Thyroid gland (tissue), 4 donors: ENCODE measurements at regions not wholly inside any gene's neighbourhood (a gene's known extent, or its start where the extent isn't known, plus 50 kb on each side); places are given as distances from the start of the nearest gene placed in this dataset.

Source experiments
- DNase-seq, 2 donors: peaks; one replicate each; pipeline ENCODE4 v3.0.0-alpha.2; 2019
- H3K27ac ChIP-seq, 3 donors: fragments of 200-600 bp; sonication (generic); 1 replicate in 2 of 3; 2 replicates in 1 of 3; pipeline ENCODE4 v1.5.1; 2016 to 2019; ENCODE audit warnings: mild to moderate bottlenecking in 1 of 3, moderate library complexity in 1 of 3
- H3K27me3 ChIP-seq: fragments of 200-600 bp; sonication (generic); one replicate; pipeline ENCODE4 v1.5.1; 2019
- H3K36me3 ChIP-seq, 2 donors: fragments of 200-600 bp; sonication (generic); one replicate each; pipeline ENCODE4 v1.5.1; 2016 to 2019
- H3K4me1 ChIP-seq, 2 donors: fragments of 200-600 bp; sonication (generic); one replicate each; pipeline ENCODE4 v1.5.1; 2017 to 2019
- H3K4me3 ChIP-seq, 3 donors: fragments of 200-600 bp; sonication (generic); replicated peaks in 1 of 3; 1 replicate in 2 of 3; 2 replicates in 1 of 3; pipeline ENCODE4 v1.5.1; 2016; ENCODE audit warnings: mild to moderate bottlenecking in 1 of 3
- H3K9me3 ChIP-seq: fragments of 200-600 bp; sonication (generic); one replicate; pipeline ENCODE4 v1.5.1; 2017
- CTCF ChIP-seq, 6 experiments: fragments of 200-600 bp in 3 of 6; fragments of 450-650 bp in 3 of 6; sonication (generic) in 3 of 6; IDR thresholded peaks; one replicate each; pipeline ENCODE4 v1.5.1; 2016 to 2019; ENCODE audit warnings: antibody characterized with exemption in 6 of 6, mild to moderate bottlenecking in 2 of 6, inconsistent platforms in 1 of 6, moderate library complexity in 1 of 6
- POLR2A ChIP-seq, 2 donors: fragments of 450-650 bp; IDR thresholded peaks; one replicate each; pipeline ENCODE4 v1.6.1; 2017; ENCODE audit warnings: antibody characterized with exemption in 2 of 2, mild to moderate bottlenecking in 2 of 2, moderate library complexity in 1 of 2
- WGBS, 2 donors: methylation state at CpG; one replicate each; pipeline ENCODE4 v1.1.5; 2017; 5-methylcytosine and 5-hydroxymethylcytosine counted together
- intact Hi-C: fragments of 100-400 bp; cut with DNase I; formaldehyde crosslinking; loops from one replicate; pipeline ENCODE4 v1.15.1; 2023

- H3K9me3 ChIP-seq, result no peaks in the 10 kb centered on the region
- no peak for DNase-seq
- intact Hi-C loops, result no loop called here
- H3K27me3 ChIP-seq, result no peaks in the 10 kb centered on the region
- TF ChIP-seq POLR2A (IDR thresholded peaks at IDR 0.05) (no peak), CTCF (IDR thresholded peaks at IDR 0.05) (no peak)
- no peaks in the 10 kb centered on the region for H3K4me1 ChIP-seq
- no peaks in the 10 kb centered on the region for H3K36me3 ChIP-seq
- H3K27ac ChIP-seq, result no peak overlapping the region
- WGBS, 2 donors, result 80% methylated on average over 3 to 14 of the region's 15 CpGs
- H3K4me3 ChIP-seq, result no peak overlapping the region
Observed at GRCh38 chr3:127390365-127391025, 102.6 kb upstream of the PRR20G start.

GRCh38 chr3:127389913-127390312 is 102.1 kb upstream of the PRR20G start:
- DNase-seq, result no peak
- WGBS, 2 donors, result 100% methylated on average over 2 of the region's 2 CpGs

GRCh38 chr3:127389420-127389819 is 101.6 kb upstream of the PRR20G start:
- H3K9me3 ChIP-seq, result no peaks in the 10 kb centered on the region
- 84 to 86% methylated on average over 10 of the region's 10 CpGs for WGBS, 2 donors
- H3K27ac ChIP-seq, result no peak overlapping the region
- no peak for DNase-seq
- H3K4me1 ChIP-seq, result no peaks in the 10 kb centered on the region
- TF ChIP-seq POLR2A (IDR thresholded peaks at IDR 0.05) (no peak), CTCF (IDR thresholded peaks at IDR 0.05) (no peak)
- no peaks in the 10 kb centered on the region for H3K27me3 ChIP-seq
- intact Hi-C loops, result no loop called here
- no peaks in the 10 kb centered on the region for H3K36me3 ChIP-seq
- H3K4me3 ChIP-seq, result no peak overlapping the region

More at GRCh38 chr3:127389913-127390312, 102.1 kb upstream of the PRR20G start:
- no peaks in the 10 kb centered on the region for H3K4me1 ChIP-seq
- no peaks in the 10 kb centered on the region for H3K36me3 ChIP-seq
- H3K4me3 ChIP-seq, result no peak overlapping the region
- TF ChIP-seq CTCF (IDR thresholded peaks at IDR 0.05) (no peak), POLR2A (IDR thresholded peaks at IDR 0.05) (no peak)
- H3K27me3 ChIP-seq, result no peaks in the 10 kb centered on the region
- H3K27ac ChIP-seq, result no peak overlapping the region
- no peaks in the 10 kb centered on the region for H3K9me3 ChIP-seq
- intact Hi-C loops, result no loop called here

GRCh38 chr3:127388427-127388826 is 100.6 kb upstream of the PRR20G start:
- no peaks in the 10 kb centered on the region for H3K27me3 ChIP-seq
- intact Hi-C loops, result no loop called here
- H3K4me1 ChIP-seq, result no peaks in the 10 kb centered on the region
- DNase-seq, result no peak
- H3K4me3 ChIP-seq, result no peak overlapping the region
- H3K36me3 ChIP-seq, result no peaks in the 10 kb centered on the region
- H3K27ac ChIP-seq, result no peak overlapping the region
- no peaks in the 10 kb centered on the region for H3K9me3 ChIP-seq
- no peak for TF ChIP-seq POLR2A (IDR thresholded peaks at IDR 0.05)
- TF ChIP-seq CTCF (IDR thresholded peaks at IDR 0.05), result no peak
- WGBS, 2 donors, result 67 to 73% methylated on average over 8 to 9 of the region's 9 CpGs

GRCh38 chr3:127387556-127388153 is 99.8 kb upstream of the PRR20G start:
- no peak for DNase-seq
- H3K4me3 ChIP-seq, result no peak overlapping the region
- WGBS, 2 donors, result 82 to 87% methylated on average over 8 of the region's 8 CpGs
- no peaks in the 10 kb centered on the region for H3K36me3 ChIP-seq
- H3K27ac ChIP-seq, result no peak overlapping the region
- H3K27me3 ChIP-seq, result no peaks in the 10 kb centered on the region
- intact Hi-C loops, result no loop called here
- TF ChIP-seq POLR2A (IDR thresholded peaks at IDR 0.05), result no peak
- TF ChIP-seq CTCF (IDR thresholded peaks at IDR 0.05), result no peak
- no peaks in the 10 kb centered on the region for H3K4me1 ChIP-seq
- H3K9me3 ChIP-seq, result no peaks in the 10 kb centered on the region
